ENCODE measurements at regions not wholly inside any gene's neighbourhood (a gene's known extent, or its start where the extent isn't known, plus 50 kb on each side); places are given as distances from the start of the nearest gene placed in this dataset.

GRCh38 chr7:41311301-41311700, 391.6 kb downstream of the INHBA start:
- TF ChIP-seq CEBPB (IDR thresholded peaks at IDR 0.05), result no peak
- no peak for TF ChIP-seq FOXM1 (IDR thresholded peaks at IDR 0.05; ENCODE audit: borderline replicate concordance, low read depth)
- TF ChIP-seq YY1 (IDR thresholded peaks at IDR 0.05; ENCODE audit: low read depth), result no peak
- TF ChIP-seq EP300 (IDR thresholded peaks at IDR 0.05; ENCODE audit: borderline replicate concordance), result no peak
- TF ChIP-seq TAF1 (IDR thresholded peaks at IDR 0.05; ENCODE audit: low read depth), result no peak

Data from Ishikawa (cell line).